HG02943 (cell line): ENCODE measurements at regions not wholly inside any gene's neighbourhood (a gene's known extent, or its start where the extent isn't known, plus 50 kb on each side); places are given as distances from the start of the nearest gene placed in this dataset.

ENCODE experiments used
- ATAC-seq: cut with Tn5 transposase; IDR thresholded peaks from one replicate; pipeline ENCODE4 v1.9.1; 2021; ENCODE audit warnings: mild to moderate bottlenecking, low read depth, moderate library complexity; ENCODE audit not compliant: unreplicated experiment

- no peak for ATAC-seq
Observed at GRCh38 chr3:43969944-43970343, 271.7 kb upstream of the TOPAZ1 start.

- no peak for ATAC-seq
Observed at GRCh38 chr3:43970351-43970750, 271.3 kb upstream of the TOPAZ1 start.

GRCh38 chr3:43970920-43971319, 270.8 kb upstream of the TOPAZ1 start:
- no peak for ATAC-seq

- ATAC-seq, result no peak
Observed at GRCh38 chr3:43971486-43971885, 270.2 kb upstream of the TOPAZ1 start.

- ATAC-seq, result no peak
Observed at GRCh38 chr3:43978708-43979107, 263.0 kb upstream of the TOPAZ1 start.

- no peak for ATAC-seq
Observed at GRCh38 chr3:43979645-43980044, 262.0 kb upstream of the TOPAZ1 start.

- ATAC-seq, result no peak
Observed at GRCh38 chr3:43994657-43995546, 246.8 kb upstream of the TOPAZ1 start.

- no peak for ATAC-seq
Observed at GRCh38 chr3:43995547-43996378, 245.9 kb upstream of the TOPAZ1 start.

- ATAC-seq, result no peak
Observed at GRCh38 chr3:43996379-43997301, 245.0 kb upstream of the TOPAZ1 start.

- no peak for ATAC-seq
Observed at GRCh38 chr3:43997316-43997715, 244.4 kb upstream of the TOPAZ1 start.

- ATAC-seq, result no peak
Observed at GRCh38 chr3:43997788-43998369, 243.8 kb upstream of the TOPAZ1 start.

GRCh38 chr3:43998370-43998835, 243.3 kb upstream of the TOPAZ1 start:
- ATAC-seq, result no peak

- ATAC-seq, result peak; percentile 40
Observed at GRCh38 chr3:43998836-43999727, 242.6 kb upstream of the TOPAZ1 start.

- no peak for ATAC-seq
Observed at GRCh38 chr3:43999728-44000319, 241.9 kb upstream of the TOPAZ1 start.

GRCh38 chr3:44000586-44000985, 241.1 kb upstream of the TOPAZ1 start:
- no peak for ATAC-seq

- no peak for ATAC-seq
Observed at GRCh38 chr3:44001072-44001471, 240.6 kb upstream of the TOPAZ1 start.

- no peak for ATAC-seq
Observed at GRCh38 chr3:44003801-44004200, 237.9 kb upstream of the TOPAZ1 start.

GRCh38 chr3:44011680-44012079, 230.0 kb upstream of the TOPAZ1 start:
- no peak for ATAC-seq
